H1 (cell line): ENCODE measurements at regions not wholly inside any gene's neighbourhood (a gene's known extent, or its start where the extent isn't known, plus 50 kb on each side); places are given as distances from the start of the nearest gene placed in this dataset.

Source experiments
- CTCF ChIA-PET: fragments of 300-600 bp; sonication (Branson Sonifier 250); formaldehyde crosslinking; loops from one replicate; lab custom pipeline; 2021; ENCODE audit not compliant: partially characterized antibody; lab: Charles Lee
- POLR2A ChIA-PET: fragments of 300-600 bp; sonication (Branson Sonifier 250); formaldehyde crosslinking; loops from one replicate; lab custom pipeline; 2021; ENCODE audit warnings: inconsistent platforms; ENCODE audit not compliant: partially characterized antibody; lab: Charles Lee
- DNase-seq, 2 experiments: peaks; one replicate each; pipeline versions ENCODE4 v3.0.0 to v3.0.0-alpha.2; 2010 to 2022; ENCODE audit warnings: low spot score in 2 of 2, low read depth in 1 of 2, mixed read lengths in 1 of 2
- FAIRE-seq: peaks from 2 replicates; lab custom pipeline; 2011; peaks lifted over from hg19 to GRCh38; lab: Jason Lieb, UNC
- H2AFZ ChIP-seq: 2 replicates; pipeline ENCODE4 v1.8.1; 2012; ENCODE audit warnings: low read length, inconsistent platforms
- H2AK5ac ChIP-seq: 2 replicates; pipeline ENCODE4 v1.6.1; 2013; ENCODE audit warnings: low read depth, low read length
- H2BK120ac ChIP-seq: replicated peaks from 2 replicates; pipeline ENCODE3; 2013; ENCODE audit warnings: low read depth, low read length, inconsistent platforms
- H2BK12ac ChIP-seq: 2 replicates; pipeline ENCODE4 v1.6.1; 2013; ENCODE audit warnings: low read depth, low read length
- H2BK15ac ChIP-seq: 2 replicates; pipeline ENCODE4 v1.6.1; 2013; ENCODE audit warnings: low read length
- H2BK20ac ChIP-seq: 2 replicates; pipeline ENCODE4 v1.6.1; 2013; ENCODE audit warnings: low read length
- H2BK5ac ChIP-seq: 2 replicates; pipeline ENCODE4 v1.6.1; 2013; ENCODE audit warnings: low read depth, low read length
- H3K14ac ChIP-seq: 2 replicates; pipeline ENCODE4 v1.6.1; 2013; ENCODE audit warnings: inconsistent platforms; ENCODE audit not compliant: insufficient read length
- H3K18ac ChIP-seq: 2 replicates; pipeline ENCODE4 v1.6.1; 2013; ENCODE audit warnings: low read length; ENCODE audit errors: extremely low read depth
- H3K23ac ChIP-seq: 2 replicates; pipeline ENCODE4 v1.6.1; 2013; ENCODE audit warnings: inconsistent platforms; ENCODE audit not compliant: insufficient read length
- H3K23me2 ChIP-seq: 2 replicates; pipeline ENCODE4 v1.6.1; 2013; ENCODE audit warnings: low read depth, low read length
- H3K27ac ChIP-seq: 2 replicates; pipeline ENCODE4 v1.6.1; 2011; ENCODE audit warnings: low read depth, low read length, inconsistent platforms
- H3K27me3 ChIP-seq, 4 experiments: replicated peaks in 1 of 4; 1 replicate in 1 of 4; 2 replicates in 3 of 4; pipeline versions ENCODE4 v1.6.1 to v1.8.1; 2011 to 2013; ENCODE audit warnings: low read length in 3 of 4, mild to moderate bottlenecking in 3 of 4, inconsistent platforms in 2 of 4, mixed read lengths in 2 of 4, moderate library complexity in 1 of 4; ENCODE audit not compliant: control insufficient read depth in 3 of 4, insufficient read depth in 3 of 4; ENCODE audit errors: extremely low read depth in 1 of 4
- H3K36me3 ChIP-seq, 4 experiments: 2 replicates each; pipeline versions ENCODE4 v1.6.1 to v1.8.1; 2011 to 2013; ENCODE audit warnings: mild to moderate bottlenecking in 4 of 4, low read length in 3 of 4, moderate library complexity in 2 of 4, control low read depth in 1 of 4, inconsistent platforms in 1 of 4; ENCODE audit not compliant: insufficient read depth in 4 of 4, control insufficient read depth in 2 of 4
- H3K4ac ChIP-seq: replicated peaks from 2 replicates; pipeline ENCODE3; 2013; ENCODE audit warnings: low read length, low read depth, mixed read lengths, inconsistent platforms; ENCODE audit not compliant: insufficient read length
- H3K4me1 ChIP-seq, 4 experiments: replicated peaks in 1 of 4; 1 replicate in 1 of 4; 2 replicates in 3 of 4; pipeline versions ENCODE4 v1.6.1 to v1.8.1; 2011 to 2013; ENCODE audit warnings: low read length in 3 of 4, inconsistent platforms in 2 of 4, mixed read lengths in 1 of 4; ENCODE audit not compliant: insufficient read depth in 4 of 4, control insufficient read depth in 3 of 4
- H3K4me2 ChIP-seq, 2 experiments: 2 replicates each; pipeline versions ENCODE4 v1.6.1 to v1.8.1; 2011 to 2013; ENCODE audit warnings: low read depth in 2 of 2, low read length in 2 of 2, control low read depth in 1 of 2, inconsistent platforms in 1 of 2, mild to moderate bottlenecking in 1 of 2; ENCODE audit not compliant: insufficient read depth in 1 of 2
- H3K4me3 ChIP-seq, 4 experiments: fragments of 200-600, 300-600 bp in 1 of 4; sonication (generic), shearing (Covaris generic), sonication (Bioruptor Twin) in 1 of 4; 2 replicates each; pipeline versions ENCODE4 v1.5.1 to v1.8.1; 2011 to 2016; ENCODE audit warnings: low read length in 4 of 4, low read depth in 3 of 4, control low read depth in 2 of 4, inconsistent platforms in 2 of 4, mild to moderate bottlenecking in 2 of 4, mixed read lengths in 1 of 4, moderate library complexity in 1 of 4; ENCODE audit not compliant: insufficient read depth in 2 of 4; ENCODE audit errors: extremely low read depth in 1 of 4
- H3K56ac ChIP-seq: replicated peaks from 2 replicates; pipeline ENCODE3; 2013; ENCODE audit warnings: low read depth, mild to moderate bottlenecking, mixed read lengths, low read length, inconsistent platforms; ENCODE audit not compliant: insufficient read length
- H3K79me1 ChIP-seq: 2 replicates; pipeline ENCODE4 v1.6.1; 2013; ENCODE audit warnings: low read depth, low read length, control low read depth
- H3K79me2 ChIP-seq, 2 experiments: 2 replicates each; pipeline versions ENCODE4 v1.6.1 to v1.8.1; 2012 to 2013; ENCODE audit warnings: low read length in 2 of 2, mild to moderate bottlenecking in 2 of 2, inconsistent platforms in 1 of 2; ENCODE audit not compliant: insufficient read depth in 2 of 2, control insufficient read depth in 1 of 2
- H3K9ac ChIP-seq, 4 experiments: replicated peaks in 1 of 4; 1 replicate in 1 of 4; 2 replicates in 3 of 4; pipeline versions ENCODE4 v1.6.1 to v1.8.1; 2011 to 2013; ENCODE audit warnings: low read depth in 3 of 4, low read length in 3 of 4, control low read depth in 2 of 4, mild to moderate bottlenecking in 2 of 4, moderate library complexity in 2 of 4, inconsistent platforms in 1 of 4; ENCODE audit errors: extremely low read depth in 1 of 4
- H3K9me3 ChIP-seq, 2 experiments: 2 replicates each; pipeline versions ENCODE4 v1.6.1 to v1.8.1; 2012 to 2013; ENCODE audit warnings: mild to moderate bottlenecking in 2 of 2, moderate library complexity in 2 of 2, control low read depth in 1 of 2, inconsistent platforms in 1 of 2, low read depth in 1 of 2, low read length in 1 of 2, mixed read lengths in 1 of 2; ENCODE audit not compliant: insufficient read depth in 2 of 2
- H4K20me1 ChIP-seq, 2 experiments: replicated peaks in 1 of 2; 2 replicates each; pipeline versions ENCODE3 to v1.8.1; 2011 to 2013; ENCODE audit warnings: inconsistent platforms in 2 of 2, low read length in 2 of 2, mild to moderate bottlenecking in 1 of 2; ENCODE audit not compliant: insufficient read depth in 2 of 2, control insufficient read depth in 1 of 2
- H4K5ac ChIP-seq: 2 replicates; pipeline ENCODE4 v1.6.1; 2013; ENCODE audit warnings: low read length, low read depth, mixed read lengths, inconsistent platforms; ENCODE audit not compliant: insufficient read length
- H4K8ac ChIP-seq: 2 replicates; pipeline ENCODE4 v1.8.0; 2013; ENCODE audit warnings: mild to moderate bottlenecking, moderate library complexity, low read length, inconsistent platforms; ENCODE audit not compliant: insufficient read depth; ENCODE audit errors: extremely low read depth
- H4K91ac ChIP-seq: replicated peaks from 2 replicates; pipeline ENCODE3; 2013; ENCODE audit warnings: low read length, mixed read lengths, inconsistent platforms; ENCODE audit not compliant: insufficient read length
- CBX5 ChIP-seq: fragments of 300-800, 300-1000 bp; sonication (generic); IDR thresholded peaks from 2 replicates; pipeline ENCODE4 v1.7.1; 2016; ENCODE audit warnings: antibody characterized with exemption, low read length, low read depth
- CTCF ChIP-seq, 3 experiments: IDR thresholded peaks; 1 replicate in 2 of 3; 2 replicates in 1 of 3; pipeline versions ENCODE4 v1.5.1 to v1.6.1; 2011; ENCODE audit warnings: low read length in 3 of 3, mild to moderate bottlenecking in 3 of 3, inconsistent platforms in 2 of 3, low read depth in 1 of 3, moderate library complexity in 1 of 3; ENCODE audit not compliant: insufficient read depth in 1 of 3; ENCODE audit errors: control extremely low read depth in 1 of 3
- NRF1 ChIP-seq: IDR thresholded peaks from 2 replicates; pipeline ENCODE4 v1.6.1; 2011; ENCODE audit warnings: mild to moderate bottlenecking, low read depth, low read length, improper control_type of control experiment
- RBBP5 ChIP-seq: IDR thresholded peaks from 2 replicates; pipeline ENCODE4 v1.7.1; 2012; ENCODE audit warnings: low read depth, mild to moderate bottlenecking, inconsistent platforms, low read length, moderate library complexity, borderline replicate concordance
- SAP30 ChIP-seq: fragments of 300-600 bp; sonication (generic); IDR thresholded peaks from 2 replicates; pipeline ENCODE4 v1.7.1; 2012; ENCODE audit warnings: low read length, moderate library complexity, mild to moderate bottlenecking, inconsistent platforms; ENCODE audit not compliant: insufficient read depth, insufficient replicate concordance
- TAF1 ChIP-seq: IDR thresholded peaks from 2 replicates; pipeline ENCODE4 v1.6.1; 2011; ENCODE audit warnings: mild to moderate bottlenecking, low read depth, low read length
- USF2 ChIP-seq: IDR thresholded peaks from 2 replicates; pipeline ENCODE4 v1.6.1; 2011; ENCODE audit warnings: low read length, improper control_type of control experiment
- WGBS, 2 experiments: shearing (Covaris generic) in 1 of 2; methylation state at CpG; one replicate each; pipeline versions ENCODE4 v1.1.6 to v1.1.7; 2013 to 2015; ENCODE audit warnings: low lambda C conversion rate in 2 of 2, mixed read lengths in 2 of 2, inconsistent platforms in 1 of 2, low coverage in 1 of 2, missing lambda C conversion rate in 1 of 2; ENCODE audit not compliant: insufficient replicate concordance in 2 of 2, insufficient coverage in 1 of 2, insufficient read length in 1 of 2; ENCODE audit errors: extremely low coverage in 1 of 2, missing lambda C conversion rate in 1 of 2; 5-methylcytosine and 5-hydroxymethylcytosine counted together

- no peaks in the 10 kb centered on the region for H3K79me2 ChIP-seq
- H2BK120ac ChIP-seq, result no peak overlapping the region
- no peak overlapping the region for H4K8ac ChIP-seq
- no peak overlapping the region for H3K56ac ChIP-seq
- H2AK5ac ChIP-seq, result no peak overlapping the region
- no peak overlapping the region for H3K18ac ChIP-seq
- no peaks in the 10 kb centered on the region for H3K27me3 ChIP-seq
- H3K4ac ChIP-seq, result no peak overlapping the region
- no peak overlapping the region for H2BK15ac ChIP-seq
- no peaks in the 10 kb centered on the region for H3K9me3 ChIP-seq
- no peaks in the 10 kb centered on the region for H3K79me1 ChIP-seq
- no peaks in the 10 kb centered on the region for H3K4me1 ChIP-seq
- 83% methylated on average over 2 of the region's 2 CpGs; no CpG with 5 or more reads in 1 of the 2 experiments for WGBS, 2 experiments
- no peak overlapping the region for H2BK20ac ChIP-seq
- H2BK12ac ChIP-seq, result no peak overlapping the region
- no peak overlapping the region for H3K9ac ChIP-seq
- DNase-seq (no peak), FAIRE-seq (no peak)
- no peak overlapping the region for H3K14ac ChIP-seq
- H3K27ac ChIP-seq, result no peak overlapping the region
- H2BK5ac ChIP-seq, result no peak overlapping the region
- H3K23me2 ChIP-seq, result no peaks in the 10 kb centered on the region
- H3K23ac ChIP-seq, result no peak overlapping the region
- CTCF ChIA-PET, result no interaction called here
- H4K91ac ChIP-seq, result no peak overlapping the region
- no peak overlapping the region for H2AFZ ChIP-seq
- no peak overlapping the region for H3K4me2 ChIP-seq
- POLR2A ChIA-PET, result no interaction called here
- no peaks in the 10 kb centered on the region for H4K20me1 ChIP-seq
- no peak overlapping the region for H4K5ac ChIP-seq
- no peaks in the 10 kb centered on the region for H3K36me3 ChIP-seq
- no peak overlapping the region for H3K4me3 ChIP-seq
- no peak for TF ChIP-seq CBX5
- no peak for TF ChIP-seq USF2
- TF ChIP-seq TAF1, result no peak
- TF ChIP-seq RBBP5, result no peak
- TF ChIP-seq NRF1, result no peak
- TF ChIP-seq SAP30, result no peak
- TF ChIP-seq CTCF (IDR thresholded peaks at IDR 0.05; ENCODE audit: control extremely low read depth in 1 of 3, insufficient read depth in 1 of 3, low read depth in 1 of 3, low read length in 3 of 3), result no peak
These were observed 335.3 kb upstream of the NRSN1 start for GRCh38 chr6:23790756-23791155.
